ENCODE measurements at regions not wholly inside any gene's neighbourhood (a gene's known extent, or its start where the extent isn't known, plus 50 kb on each side); places are given as distances from the start of the nearest gene placed in this dataset.

GRCh38 chr14:103257211-103257962 lies 76.7 kb upstream of the EIF5 start:
- no peak for TF ChIP-seq CTCF (conservative IDR thresholded peaks at IDR 0.05 in 1 of 2, IDR thresholded peaks at IDR 0.05 in 1 of 2; ENCODE audit: extremely low read depth in 1 of 2, insufficient read depth in 1 of 2, low read depth in 1 of 2, low read length in 2 of 2)
- TF ChIP-seq EZH2 (IDR thresholded peaks at IDR 0.05; ENCODE audit: borderline replicate concordance, low read length) = no peak
